ENCODE measurements at regions not wholly inside any gene's neighbourhood (a gene's known extent, or its start where the extent isn't known, plus 50 kb on each side); places are given as distances from the start of the nearest gene placed in this dataset.

- intact Hi-C loops (cut with DNase I), result no loop called here
- H3K4me1 ChIP-seq (ENCODE audit: control insufficient read depth, insufficient read depth, low read length), result peaks cover 7% of the 10 kb centered on the region
- no peak overlapping the region for H3K4me3 ChIP-seq (ENCODE audit: low read length)
- no peaks in the 10 kb centered on the region for H3K9me3 ChIP-seq (ENCODE audit: control insufficient read depth, low read length)
- no peak for DNase-seq
- WGBS, result 80% methylated on average over 8 of the region's 8 CpGs
- no peaks in the 10 kb centered on the region for H3K27me3 ChIP-seq (ENCODE audit: control insufficient read depth, insufficient read depth)
- H3K27ac ChIP-seq (ENCODE audit: low read length), result no peak overlapping the region
- peak; percentile 32 to 57 for ATAC-seq
These were observed 57.3 kb downstream of the MAF start for GRCh38 chr16:79543219-79543618.

GRCh38 chr16:79542237-79542774 is 58.2 kb downstream of the MAF start:
- no peak overlapping the region for H3K4me3 ChIP-seq (ENCODE audit: low read length)
- peaks cover 9% of the 10 kb centered on the region for H3K4me1 ChIP-seq (ENCODE audit: control insufficient read depth, insufficient read depth, low read length)
- H3K9me3 ChIP-seq (ENCODE audit: control insufficient read depth, low read length), result no peaks in the 10 kb centered on the region
- H3K27me3 ChIP-seq (ENCODE audit: control insufficient read depth, insufficient read depth), result no peaks in the 10 kb centered on the region
- no peak overlapping the region for H3K27ac ChIP-seq (ENCODE audit: low read length)
- DNase-seq (peak; percentile 68 to 86 (median 82)), ATAC-seq (peak; percentile 90 to 94)
- intact Hi-C loops (cut with DNase I), result no loop called here
- 29% methylated on average over 11 of the region's 11 CpGs for WGBS

- ATAC-seq (no peak), DNase-seq (no peak)
- H3K4me1 ChIP-seq (ENCODE audit: control insufficient read depth, insufficient read depth, low read length), result peaks cover 9% of the 10 kb centered on the region
- H3K27ac ChIP-seq (ENCODE audit: low read length), result no peak overlapping the region
- no peaks in the 10 kb centered on the region for H3K27me3 ChIP-seq (ENCODE audit: control insufficient read depth, insufficient read depth)
- intact Hi-C loops (cut with DNase I), result no loop called here
- no peak overlapping the region for H3K4me3 ChIP-seq (ENCODE audit: low read length)
- no peaks in the 10 kb centered on the region for H3K9me3 ChIP-seq (ENCODE audit: control insufficient read depth, low read length)
- WGBS, result 91% methylated on average over 15 of the region's 15 CpGs
These were observed 59.5 kb downstream of the MAF start for GRCh38 chr16:79540825-79541595.

GRCh38 chr16:79537584-79537983 is 63.0 kb downstream of the MAF start:
- WGBS, result 87% methylated on average over 6 of the region's 6 CpGs
- Histone ChIP-seq H3K4me3 (ENCODE audit: low read length) (no peak overlapping the region), H3K27ac (ENCODE audit: low read length) (no peak overlapping the region), H3K4me1 (ENCODE audit: control insufficient read depth, insufficient read depth, low read length) (peaks cover 8% of the 10 kb centered on the region), H3K9me3 (ENCODE audit: control insufficient read depth, low read length) (no peaks in the 10 kb centered on the region), H3K27me3 (ENCODE audit: control insufficient read depth, insufficient read depth) (no peaks in the 10 kb centered on the region)
- ATAC-seq (no peak), DNase-seq (no peak)
- intact Hi-C loops (cut with DNase I), result no loop called here

- intact Hi-C loops (cut with DNase I), result no loop called here
- no peak overlapping the region for H3K4me3 ChIP-seq (ENCODE audit: low read length)
- ATAC-seq, result no peak
- no peak for DNase-seq
- WGBS, result 44% methylated on average over 4 of the region's 4 CpGs
- H3K9me3 ChIP-seq (ENCODE audit: control insufficient read depth, low read length), result no peaks in the 10 kb centered on the region
- peaks cover 3% of the 10 kb centered on the region for H3K4me1 ChIP-seq (ENCODE audit: control insufficient read depth, insufficient read depth, low read length)
- no peak overlapping the region for H3K27ac ChIP-seq (ENCODE audit: low read length)
- H3K27me3 ChIP-seq (ENCODE audit: control insufficient read depth, insufficient read depth), result no peaks in the 10 kb centered on the region
These were observed 63.6 kb downstream of the MAF start for GRCh38 chr16:79536958-79537357.

GRCh38 chr16:79535130-79535529 is 65.4 kb downstream of the MAF start:
- 67% methylated on average over 5 of the region's 5 CpGs for WGBS
- intact Hi-C loops (cut with DNase I), result no loop called here
- Histone ChIP-seq H3K9me3 (ENCODE audit: control insufficient read depth, low read length) (no peaks in the 10 kb centered on the region), H3K27me3 (ENCODE audit: control insufficient read depth, insufficient read depth) (no peaks in the 10 kb centered on the region), H3K4me3 (ENCODE audit: low read length) (no peak overlapping the region), H3K27ac (ENCODE audit: low read length) (no peak overlapping the region), H3K4me1 (ENCODE audit: control insufficient read depth, insufficient read depth, low read length) (peaks cover 2% of the 10 kb centered on the region)
- DNase-seq, result no peak
- peak in 1 of 2 donors; percentile 29 for ATAC-seq

- Histone ChIP-seq H3K4me3 (ENCODE audit: low read length) (no peak overlapping the region), H3K4me1 (ENCODE audit: control insufficient read depth, insufficient read depth, low read length) (peaks cover 2% of the 10 kb centered on the region), H3K27me3 (ENCODE audit: control insufficient read depth, insufficient read depth) (no peaks in the 10 kb centered on the region), H3K9me3 (ENCODE audit: control insufficient read depth, low read length) (no peaks in the 10 kb centered on the region), H3K27ac (ENCODE audit: low read length) (no peak overlapping the region)
- ATAC-seq, result no peak
- 98% methylated on average over 3 of the region's 3 CpGs for WGBS
- no peak for DNase-seq
- intact Hi-C loops (cut with DNase I), result no loop called here
These were observed 66.4 kb downstream of the MAF start for GRCh38 chr16:79534143-79534542.

- Histone ChIP-seq H3K4me3 (ENCODE audit: low read length) (no peak overlapping the region), H3K27me3 (ENCODE audit: control insufficient read depth, insufficient read depth) (no peaks in the 10 kb centered on the region), H3K9me3 (ENCODE audit: control insufficient read depth, low read length) (no peaks in the 10 kb centered on the region), H3K4me1 (ENCODE audit: control insufficient read depth, insufficient read depth, low read length) (peaks cover 2% of the 10 kb centered on the region), H3K27ac (ENCODE audit: low read length) (no peak overlapping the region)
- no peak for ATAC-seq
- intact Hi-C loops (cut with DNase I), result no loop called here
- 69% methylated on average over 3 of the region's 3 CpGs for WGBS
- no peak for DNase-seq
These were observed 67.2 kb downstream of the MAF start for GRCh38 chr16:79533292-79533691.

- DNase-seq, result no peak
- intact Hi-C loops (cut with DNase I), result no loop called here
- 81% methylated on average over 5 of the region's 5 CpGs for WGBS
- no peaks in the 10 kb centered on the region for H3K27me3 ChIP-seq (ENCODE audit: control insufficient read depth, insufficient read depth)
- H3K9me3 ChIP-seq (ENCODE audit: control insufficient read depth, low read length), result no peaks in the 10 kb centered on the region
- H3K27ac ChIP-seq (ENCODE audit: low read length), result no peak overlapping the region
- peaks cover 2% of the 10 kb centered on the region for H3K4me1 ChIP-seq (ENCODE audit: control insufficient read depth, insufficient read depth, low read length)
- no peak for ATAC-seq
- no peak overlapping the region for H3K4me3 ChIP-seq (ENCODE audit: low read length)
These were observed 67.8 kb downstream of the MAF start for GRCh38 chr16:79532785-79533184.

GRCh38 chr16:79532273-79532672 is 68.3 kb downstream of the MAF start:
- Histone ChIP-seq H3K4me1 (ENCODE audit: control insufficient read depth, insufficient read depth, low read length) (peaks cover under 1% of the 10 kb centered on the region), H3K27ac (ENCODE audit: low read length) (no peak overlapping the region), H3K27me3 (ENCODE audit: control insufficient read depth, insufficient read depth) (no peaks in the 10 kb centered on the region), H3K9me3 (ENCODE audit: control insufficient read depth, low read length) (no peaks in the 10 kb centered on the region), H3K4me3 (ENCODE audit: low read length) (no peak overlapping the region)
- 97% methylated on average over 4 of the region's 4 CpGs for WGBS
- ATAC-seq, result no peak
- intact Hi-C loops (cut with DNase I), result no loop called here
- DNase-seq, result no peak

GRCh38 chr16:79528338-79528737 is 72.2 kb downstream of the MAF start:
- H3K4me3 ChIP-seq (ENCODE audit: low read length), result no peak overlapping the region
- H3K27me3 ChIP-seq (ENCODE audit: control insufficient read depth, insufficient read depth), result no peaks in the 10 kb centered on the region
- peak in 2 of 3 donors; percentile 58 to 80 for DNase-seq
- no peaks in the 10 kb centered on the region for H3K4me1 ChIP-seq (ENCODE audit: control insufficient read depth, insufficient read depth, low read length)
- intact Hi-C loops (cut with DNase I), result no loop called here
- ATAC-seq, result peak; percentile 84 to 88
- H3K9me3 ChIP-seq (ENCODE audit: control insufficient read depth, low read length), result no peaks in the 10 kb centered on the region
- H3K27ac ChIP-seq (ENCODE audit: low read length), result no peak overlapping the region
- WGBS, result 23% methylated on average over 2 of the region's 2 CpGs

Data from right cardiac atrium (tissue), 5 donors.